Suprapubic skin (tissue), 4 donors: ENCODE measurements at regions not wholly inside any gene's neighbourhood (a gene's known extent, or its start where the extent isn't known, plus 50 kb on each side); places are given as distances from the start of the nearest gene placed in this dataset.
"Not testable (repeated sequence)": the region's sequence is repeated elsewhere in the genome, so short reads cannot be mapped to it uniquely, and the experiment has no call there.

Experiments used
- DNase-seq, 2 donors: peaks; one replicate each; pipeline ENCODE4 v3.0.0-alpha.2; 2019; ENCODE audit warnings: low spot score in 2 of 2
- H3K27ac ChIP-seq: fragments of 200-600 bp; sonication (generic); one replicate; pipeline ENCODE4 v1.5.1; 2019
- H3K27me3 ChIP-seq: fragments of 200-600 bp; sonication (generic); one replicate; pipeline ENCODE4 v1.5.1; 2019
- H3K36me3 ChIP-seq: fragments of 200-600 bp; sonication (generic); one replicate; pipeline ENCODE4 v1.5.1; 2019
- H3K4me1 ChIP-seq: fragments of 200-600 bp; sonication (generic); one replicate; pipeline ENCODE4 v1.5.1; 2019
- H3K4me3 ChIP-seq: fragments of 200-600 bp; sonication (generic); one replicate; pipeline ENCODE4 v1.5.1; 2019; ENCODE audit warnings: mild to moderate bottlenecking
- H3K9me3 ChIP-seq: fragments of 200-600 bp; sonication (generic); one replicate; pipeline ENCODE4 v1.5.1; 2019
- CTCF ChIP-seq, 2 donors: fragments of 200-600 bp in 1 of 2; fragments of 450-650 bp in 1 of 2; sonication (generic) in 1 of 2; IDR thresholded peaks; one replicate each; pipeline ENCODE4 v1.5.1; 2016 to 2019; ENCODE audit warnings: antibody characterized with exemption in 2 of 2, mild to moderate bottlenecking in 1 of 2, moderate library complexity in 1 of 2
- EP300 ChIP-seq: sonication (generic); formaldehyde crosslinking; IDR thresholded peaks from one replicate; pipeline ENCODE4 v1.6.1; 2017; ENCODE audit warnings: antibody characterized with exemption
- POLR2A ChIP-seq, 2 donors: fragments of 450-650 bp; IDR thresholded peaks; one replicate each; pipeline ENCODE4 v1.6.1; 2017; ENCODE audit warnings: antibody characterized with exemption in 2 of 2, mild to moderate bottlenecking in 2 of 2, moderate library complexity in 2 of 2
- POLR2AphosphoS5 ChIP-seq, 3 donors: sonication (generic); formaldehyde crosslinking; IDR thresholded peaks; one replicate each; pipeline ENCODE4 v1.6.1; 2017; ENCODE audit warnings: antibody characterized with exemption in 3 of 3
- WGBS: methylation state at CpG from one replicate; pipeline ENCODE4 v1.1.5; 2018; 5-methylcytosine and 5-hydroxymethylcytosine counted together

GRCh38 chr4:82247171-82247570, 126.6 kb downstream of the HNRNPD start:
- H3K9me3 ChIP-seq = no peaks in the 10 kb centered on the region
- H3K36me3 ChIP-seq = no peaks in the 10 kb centered on the region
- no peaks in the 10 kb centered on the region for H3K4me1 ChIP-seq
- DNase-seq = no peak
- TF ChIP-seq CTCF (IDR thresholded peaks at IDR 0.05) (no peak), POLR2AphosphoS5 (IDR thresholded peaks at IDR 0.05) (no peak), EP300 (no peak), POLR2A (IDR thresholded peaks at IDR 0.05) (no peak)
- WGBS = 56% methylated on average over 3 of the region's 3 CpGs
- no peak overlapping the region for H3K27ac ChIP-seq
- no peak overlapping the region for H3K4me3 ChIP-seq
- H3K27me3 ChIP-seq = no peaks in the 10 kb centered on the region

- Histone ChIP-seq H3K4me3 (no peak overlapping the region), H3K9me3 (no peaks in the 10 kb centered on the region), H3K27me3 (no peaks in the 10 kb centered on the region), H3K4me1 (no peaks in the 10 kb centered on the region), H3K27ac (no peak overlapping the region), H3K36me3 (no peaks in the 10 kb centered on the region)
- 98% methylated on average over 2 of the region's 2 CpGs for WGBS
- no peak for DNase-seq
- TF ChIP-seq POLR2A (IDR thresholded peaks at IDR 0.05) (no peak), EP300 (no peak), POLR2AphosphoS5 (IDR thresholded peaks at IDR 0.05) (no peak), CTCF (IDR thresholded peaks at IDR 0.05) (no peak)
Observed at GRCh38 chr4:82241534-82241933, 132.3 kb downstream of the HNRNPD start.

GRCh38 chr4:82240410-82240809, 133.4 kb downstream of the HNRNPD start:
- TF ChIP-seq POLR2AphosphoS5 (IDR thresholded peaks at IDR 0.05) = no peak
- TF ChIP-seq CTCF (IDR thresholded peaks at IDR 0.05) = no peak
- no peak for TF ChIP-seq POLR2A (IDR thresholded peaks at IDR 0.05)
- no peak for TF ChIP-seq EP300
- H3K36me3 ChIP-seq = no peaks in the 10 kb centered on the region
- 94% methylated on average over 7 of the region's 7 CpGs for WGBS

GRCh38 chr4:82237142-82237541, 136.6 kb downstream of the HNRNPD start:
- not testable (repeated sequence) for H3K27ac ChIP-seq, DNase-seq
- WGBS = 86% methylated on average over 1 of the region's 1 CpG

More at GRCh38 chr4:82240410-82240809, 133.4 kb downstream of the HNRNPD start:
- no peaks in the 10 kb centered on the region for H3K27me3 ChIP-seq
- H3K9me3 ChIP-seq = no peaks in the 10 kb centered on the region
- no peak overlapping the region for H3K4me3 ChIP-seq
- no peak for DNase-seq
- no peak overlapping the region for H3K27ac ChIP-seq
- no peaks in the 10 kb centered on the region for H3K4me1 ChIP-seq

DNA sequence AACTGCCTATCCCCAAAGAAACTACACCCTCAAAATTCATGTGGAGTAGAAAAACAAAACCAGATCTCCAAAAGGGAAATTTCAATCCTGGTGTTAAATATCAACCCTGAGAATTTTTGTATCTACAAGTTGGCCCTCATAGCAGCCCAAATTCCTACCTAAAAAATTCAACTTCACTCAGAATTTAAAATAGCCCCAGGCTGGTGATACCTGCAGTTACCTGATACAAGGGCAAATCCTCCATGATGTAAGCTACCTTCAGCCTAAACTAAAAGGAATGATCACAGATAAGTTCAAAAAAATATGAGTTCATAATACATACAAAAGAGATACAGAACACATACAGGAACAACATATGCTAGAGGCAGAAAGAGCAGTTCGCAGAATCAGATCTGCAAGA, 138.4 kb downstream of the HNRNPD start:
- H3K4me1 ChIP-seq = no peaks in the 10 kb centered on the region
- WGBS = 84% methylated on average over 1 of the region's 1 CpG
- H3K27me3 ChIP-seq = no peaks in the 10 kb centered on the region
- no peak overlapping the region for H3K4me3 ChIP-seq
- no peaks in the 10 kb centered on the region for H3K36me3 ChIP-seq
- TF ChIP-seq CTCF (IDR thresholded peaks at IDR 0.05) (no peak), EP300 (no peak), POLR2A (IDR thresholded peaks at IDR 0.05) (no peak), POLR2AphosphoS5 (IDR thresholded peaks at IDR 0.05) (no peak)
- no peaks in the 10 kb centered on the region for H3K9me3 ChIP-seq
- no peak for DNase-seq
- H3K27ac ChIP-seq = no peak overlapping the region

More at GRCh38 chr4:82237142-82237541, 136.6 kb downstream of the HNRNPD start:
- not testable (repeated sequence) for H3K36me3 ChIP-seq, H3K27me3 ChIP-seq, H3K9me3 ChIP-seq, H3K4me1 ChIP-seq, H3K4me3 ChIP-seq

DNA sequence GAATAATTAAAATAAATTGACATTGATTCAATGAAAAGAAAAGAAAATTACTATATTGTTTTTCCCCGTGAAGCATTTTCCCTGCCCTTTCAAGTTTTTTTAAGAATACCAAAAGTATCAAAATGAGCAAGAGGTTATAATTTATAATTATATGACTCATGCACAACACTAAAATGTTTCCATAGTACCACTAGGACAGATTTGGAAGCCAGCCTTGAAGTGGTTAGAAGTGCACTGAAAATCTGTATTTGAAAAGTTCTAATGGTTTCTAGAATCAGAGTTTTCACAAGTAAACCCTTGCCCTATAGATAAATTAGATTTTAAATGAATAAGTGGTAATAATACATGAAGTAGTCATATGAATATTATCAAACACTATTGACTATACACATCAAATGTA, 140.9 kb downstream of the HNRNPD start:
- Histone ChIP-seq H3K9me3 (no peaks in the 10 kb centered on the region), H3K4me1 (no peaks in the 10 kb centered on the region), H3K27me3 (no peaks in the 10 kb centered on the region), H3K27ac (no peak overlapping the region), H3K4me3 (no peak overlapping the region), H3K36me3 (no peaks in the 10 kb centered on the region)
- TF ChIP-seq EP300 (no peak), POLR2AphosphoS5 (IDR thresholded peaks at IDR 0.05) (no peak), CTCF (IDR thresholded peaks at IDR 0.05) (no peak), POLR2A (IDR thresholded peaks at IDR 0.05) (no peak)
- 41% methylated on average over 1 of the region's 1 CpG for WGBS
- no peak for DNase-seq
